PC-9 (cell line): ENCODE measurements at regions not wholly inside any gene's neighbourhood (a gene's known extent, or its start where the extent isn't known, plus 50 kb on each side); places are given as distances from the start of the nearest gene placed in this dataset.

ENCODE experiments used
- EZH2 ChIP-seq: fragments of 200-600 bp; sonication (generic); IDR thresholded peaks from 2 replicates; pipeline ENCODE4 v1.8.0; 2017; ENCODE audit warnings: antibody characterized with exemption, low read depth
- TF ChIP-seq, protein P1 (sequence below): fragments of 200-600 bp; sonication (generic); conservative IDR thresholded peaks from 2 replicates; pipeline ENCODE4 v1.6.1; 2017; ENCODE audit warnings: mixed run types, antibody characterized with exemption, mild to moderate bottlenecking, moderate library complexity

- TF ChIP-seq EZH2 = no peak
- TF ChIP-seq, protein P1, sequence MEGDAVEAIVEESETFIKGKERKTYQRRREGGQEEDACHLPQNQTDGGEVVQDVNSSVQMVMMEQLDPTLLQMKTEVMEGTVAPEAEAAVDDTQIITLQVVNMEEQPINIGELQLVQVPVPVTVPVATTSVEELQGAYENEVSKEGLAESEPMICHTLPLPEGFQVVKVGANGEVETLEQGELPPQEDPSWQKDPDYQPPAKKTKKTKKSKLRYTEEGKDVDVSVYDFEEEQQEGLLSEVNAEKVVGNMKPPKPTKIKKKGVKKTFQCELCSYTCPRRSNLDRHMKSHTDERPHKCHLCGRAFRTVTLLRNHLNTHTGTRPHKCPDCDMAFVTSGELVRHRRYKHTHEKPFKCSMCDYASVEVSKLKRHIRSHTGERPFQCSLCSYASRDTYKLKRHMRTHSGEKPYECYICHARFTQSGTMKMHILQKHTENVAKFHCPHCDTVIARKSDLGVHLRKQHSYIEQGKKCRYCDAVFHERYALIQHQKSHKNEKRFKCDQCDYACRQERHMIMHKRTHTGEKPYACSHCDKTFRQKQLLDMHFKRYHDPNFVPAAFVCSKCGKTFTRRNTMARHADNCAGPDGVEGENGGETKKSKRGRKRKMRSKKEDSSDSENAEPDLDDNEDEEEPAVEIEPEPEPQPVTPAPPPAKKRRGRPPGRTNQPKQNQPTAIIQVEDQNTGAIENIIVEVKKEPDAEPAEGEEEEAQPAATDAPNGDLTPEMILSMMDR = no peak
These were observed 102.8 kb upstream of the MXRA5 start for GRCh38 chrX:3449287-3449686.
